DMS 273 treated with DMSO at 0.1 percent for 48 hours (cell line): ENCODE measurements at regions not wholly inside any gene's neighbourhood (a gene's known extent, or its start where the extent isn't known, plus 50 kb on each side); places are given as distances from the start of the nearest gene placed in this dataset.

ENCODE experiments used
- DNase-seq: peaks from one replicate; lab custom pipeline; 2025; lab: John Stamatoyannopoulos, UW

DNA sequence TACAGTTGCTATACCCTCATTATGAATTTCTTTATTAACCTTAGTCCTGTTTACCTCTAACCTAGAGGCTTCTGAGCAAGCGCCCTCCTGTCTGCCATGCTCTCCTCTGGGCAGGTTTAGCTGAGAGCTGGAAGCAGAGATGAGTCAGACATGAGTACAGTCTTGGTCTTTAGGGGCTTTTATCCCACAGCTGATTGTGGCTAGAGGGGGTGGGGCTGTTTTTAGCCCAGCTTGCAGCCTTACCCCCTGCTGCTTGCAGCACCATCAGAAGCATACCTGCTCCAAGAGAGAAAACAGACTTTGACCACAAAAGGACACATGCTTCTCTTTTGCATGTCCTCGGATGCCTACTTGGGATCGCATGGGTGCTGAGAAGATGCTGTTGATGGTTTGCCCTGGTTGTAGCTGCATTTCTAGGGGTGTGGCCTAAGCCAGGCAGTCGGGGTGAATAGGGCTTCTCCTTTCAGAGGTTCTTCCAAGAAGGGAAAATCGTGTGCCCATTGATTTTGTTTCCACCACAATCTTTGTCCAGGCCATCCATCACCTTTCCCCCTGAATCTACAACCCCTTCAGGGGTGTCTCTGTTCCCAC is 115.0 kb upstream of the LGALSL start:
- no peak for DNase-seq

DNA sequence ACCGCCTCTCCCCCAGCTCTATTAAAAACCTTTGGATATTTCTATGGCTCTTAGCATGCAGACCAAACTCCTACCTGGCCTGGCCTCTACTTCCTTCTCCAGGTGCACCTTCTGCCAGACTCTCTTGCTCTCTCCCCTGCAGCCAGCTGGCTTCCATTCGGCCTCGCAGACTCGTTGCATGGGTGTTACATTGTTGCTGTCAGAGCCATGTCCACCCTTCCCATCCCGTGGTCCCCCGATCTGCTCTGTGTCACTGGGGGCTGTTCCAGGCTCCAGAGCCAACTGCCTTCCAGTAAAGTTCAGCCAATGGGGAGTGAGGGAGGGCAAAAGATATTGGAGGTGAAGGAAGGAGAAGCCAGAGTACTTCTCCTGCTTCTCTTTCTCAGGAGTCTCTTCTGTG is 112.5 kb upstream of the LGALSL start:
- DNase-seq, result no peak

DNA sequence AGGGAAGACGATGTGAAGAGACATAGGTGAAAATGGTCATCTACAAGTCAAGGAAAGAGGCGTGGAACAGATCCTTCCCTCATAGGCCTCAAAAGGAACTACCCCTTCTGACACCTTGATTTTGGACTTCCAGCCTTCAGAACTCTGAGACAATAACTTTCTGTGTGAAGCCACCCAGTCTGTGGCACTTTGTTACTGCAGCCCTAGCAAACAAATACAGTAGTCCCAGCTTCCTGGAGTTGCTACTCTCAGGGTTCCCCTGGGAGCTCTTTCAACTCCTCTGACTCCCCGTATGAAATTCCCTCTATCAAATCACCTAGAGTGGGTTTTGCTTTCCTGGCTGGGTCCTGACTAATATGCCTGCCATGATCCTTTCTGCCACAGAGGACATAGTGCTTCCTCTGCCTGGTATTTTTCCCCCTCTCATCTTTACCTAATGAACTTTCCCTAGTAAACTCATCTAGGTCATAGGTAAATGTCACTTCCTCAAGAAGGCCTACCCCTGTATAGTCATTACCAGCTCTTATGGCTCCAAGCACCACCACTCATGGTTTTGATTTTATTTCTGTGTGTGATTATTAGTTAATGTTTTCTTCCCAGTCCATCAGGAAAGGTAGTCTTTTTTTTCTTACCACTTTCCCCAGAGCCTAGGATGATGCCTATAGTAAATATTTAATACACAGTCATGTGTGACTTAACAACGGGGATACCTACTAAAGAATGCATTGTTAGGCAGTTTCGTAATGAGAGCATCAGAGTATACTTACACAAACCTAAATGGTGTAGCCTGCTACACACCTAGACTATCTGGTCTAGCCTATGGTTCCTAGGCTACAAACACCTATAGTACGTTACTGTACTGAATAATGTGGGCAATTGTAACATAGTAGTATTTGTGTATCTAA is 111.5 kb upstream of the LGALSL start:
- no peak for DNase-seq

DNA sequence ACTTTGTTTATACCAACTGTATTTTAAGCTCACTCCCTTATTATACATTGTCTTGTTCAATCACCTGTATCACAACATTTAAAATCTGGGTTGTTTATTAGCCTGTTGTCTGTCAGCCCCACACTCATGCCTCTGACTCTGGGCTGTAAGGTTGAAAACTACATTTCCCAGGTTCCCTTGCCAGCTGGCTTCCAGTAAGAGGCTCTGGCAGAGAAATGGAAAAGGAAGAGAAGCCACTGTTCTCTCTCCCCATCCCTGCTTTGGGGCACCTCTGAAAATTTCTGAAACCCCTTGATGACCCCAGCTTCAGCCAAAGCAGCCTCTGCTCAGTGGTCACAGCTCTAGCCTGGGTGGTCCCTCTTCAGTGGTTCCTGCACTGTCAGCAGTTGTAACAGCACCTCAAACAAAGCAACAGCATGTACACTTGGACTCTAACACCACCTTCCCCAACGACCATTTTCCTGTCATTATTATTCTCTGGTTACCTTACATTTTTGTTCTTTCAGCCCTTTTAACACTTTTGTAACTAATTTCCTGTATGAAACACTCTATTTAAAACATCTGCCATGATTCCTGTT is 108.9 kb upstream of the LGALSL start:
- no peak for DNase-seq

DNA sequence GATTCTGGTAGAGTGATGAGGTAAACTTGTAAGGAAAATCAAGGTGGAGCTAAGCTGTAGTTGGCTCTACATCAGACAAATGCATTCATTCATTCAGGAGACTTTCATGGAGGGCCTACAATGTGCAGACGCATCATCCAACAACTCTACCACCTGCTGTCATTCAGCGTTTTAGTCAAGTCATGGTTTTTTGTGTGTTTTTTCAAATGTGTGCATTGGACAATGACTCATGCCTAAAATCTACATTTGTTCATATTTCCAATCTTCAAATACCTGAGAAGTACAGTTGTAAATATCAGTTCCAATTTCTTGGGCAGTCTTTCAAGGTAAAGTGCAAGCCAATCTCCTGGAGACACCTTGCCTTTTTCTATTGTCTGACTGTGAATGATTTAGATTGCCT is 108.0 kb upstream of the LGALSL start:
- no peak for DNase-seq

DNA sequence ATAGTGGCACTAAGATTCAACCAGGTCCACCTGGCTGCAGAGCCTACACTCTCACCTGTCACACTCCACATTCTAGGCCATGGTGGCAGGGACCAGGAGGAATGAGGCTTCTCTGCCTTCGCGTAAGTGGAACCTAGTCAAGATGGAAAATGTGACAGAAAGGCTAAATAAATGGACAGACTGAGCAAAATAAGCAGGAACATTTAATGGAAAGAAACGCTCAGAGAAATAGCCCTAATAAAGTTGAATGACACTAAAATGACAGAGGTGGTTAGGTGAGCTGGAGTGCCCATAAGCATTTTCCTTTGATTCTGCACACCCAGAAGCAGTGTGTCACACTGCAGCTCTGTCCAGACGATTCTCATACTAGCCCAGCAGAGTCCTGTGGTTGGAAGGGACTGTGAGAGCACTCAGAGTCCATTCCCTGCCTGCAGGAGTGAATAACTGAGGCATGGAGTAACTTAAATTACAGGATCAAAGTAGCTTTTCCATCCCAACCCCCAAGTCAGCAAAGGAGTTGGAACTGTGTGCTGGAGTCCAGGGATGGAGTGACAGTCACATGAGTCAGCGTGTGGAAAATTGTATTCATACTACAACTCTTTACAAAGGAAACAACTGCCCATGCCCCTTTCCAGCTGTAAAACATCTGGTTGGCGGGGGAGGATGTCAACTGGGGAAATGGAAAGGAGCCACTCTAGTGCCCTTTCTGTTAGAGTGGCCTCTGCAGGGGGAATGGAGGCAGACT is 105.4 kb upstream of the LGALSL start:
- DNase-seq, result no peak

DNA sequence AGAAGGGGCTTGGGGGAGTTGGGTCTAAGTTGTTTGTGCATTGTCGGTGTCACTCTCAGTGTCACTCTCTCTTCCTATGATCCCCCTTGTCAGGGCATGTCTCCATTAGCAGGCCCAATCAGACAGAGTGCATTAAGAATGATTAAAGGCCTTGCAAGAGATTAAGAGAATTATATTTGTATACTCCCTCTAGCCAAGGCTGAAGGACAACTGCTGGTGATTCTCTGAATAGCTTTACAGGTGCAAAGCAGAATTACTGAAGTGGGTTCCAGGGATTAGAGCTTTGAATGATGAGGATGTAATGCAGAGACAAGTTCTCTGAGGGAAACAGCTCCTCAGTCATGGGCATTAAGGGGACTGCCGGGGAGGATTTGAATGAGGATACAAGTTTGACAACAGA is 104.8 kb upstream of the LGALSL start:
- no peak for DNase-seq

DNA sequence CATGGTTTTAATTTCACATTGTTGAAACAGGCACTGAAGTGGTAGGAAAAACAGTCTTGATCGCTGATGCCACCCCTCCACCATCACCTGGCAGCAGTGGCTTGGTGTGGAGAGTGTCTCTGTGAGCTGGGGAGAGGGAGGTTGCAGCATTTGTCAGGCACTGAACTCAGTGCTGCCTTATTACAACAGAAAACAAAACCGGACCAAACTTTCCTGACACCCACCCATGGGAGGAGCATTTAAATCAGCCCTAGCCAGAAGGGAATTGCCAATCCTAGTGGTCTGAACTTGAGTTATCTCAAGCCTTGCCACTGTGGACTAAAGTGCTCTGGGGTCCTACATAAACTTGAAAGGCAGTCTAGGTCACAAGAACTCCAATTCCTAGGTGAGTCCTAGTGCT is 103.0 kb upstream of the LGALSL start:
- DNase-seq, result no peak

DNA sequence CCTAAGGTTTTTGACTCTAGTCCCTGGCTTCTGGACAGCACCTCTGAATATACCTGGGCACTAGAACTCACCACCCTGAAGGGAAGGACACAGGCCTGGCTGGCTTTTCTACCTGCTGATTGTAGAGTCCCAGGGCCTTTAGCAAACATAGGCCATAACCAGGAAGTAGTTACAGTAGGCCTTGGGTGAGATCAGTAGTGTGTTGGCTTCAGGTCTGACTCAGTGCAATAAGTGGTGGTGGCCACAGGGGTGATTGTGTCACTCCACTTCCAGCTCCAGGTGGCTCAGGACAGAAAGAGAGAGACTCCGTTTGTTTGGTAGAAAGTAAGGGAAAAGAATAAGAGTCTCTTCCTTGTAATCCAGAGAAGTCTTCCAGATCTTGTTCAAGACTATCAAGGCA is 101.7 kb upstream of the LGALSL start:
- no peak for DNase-seq

DNA sequence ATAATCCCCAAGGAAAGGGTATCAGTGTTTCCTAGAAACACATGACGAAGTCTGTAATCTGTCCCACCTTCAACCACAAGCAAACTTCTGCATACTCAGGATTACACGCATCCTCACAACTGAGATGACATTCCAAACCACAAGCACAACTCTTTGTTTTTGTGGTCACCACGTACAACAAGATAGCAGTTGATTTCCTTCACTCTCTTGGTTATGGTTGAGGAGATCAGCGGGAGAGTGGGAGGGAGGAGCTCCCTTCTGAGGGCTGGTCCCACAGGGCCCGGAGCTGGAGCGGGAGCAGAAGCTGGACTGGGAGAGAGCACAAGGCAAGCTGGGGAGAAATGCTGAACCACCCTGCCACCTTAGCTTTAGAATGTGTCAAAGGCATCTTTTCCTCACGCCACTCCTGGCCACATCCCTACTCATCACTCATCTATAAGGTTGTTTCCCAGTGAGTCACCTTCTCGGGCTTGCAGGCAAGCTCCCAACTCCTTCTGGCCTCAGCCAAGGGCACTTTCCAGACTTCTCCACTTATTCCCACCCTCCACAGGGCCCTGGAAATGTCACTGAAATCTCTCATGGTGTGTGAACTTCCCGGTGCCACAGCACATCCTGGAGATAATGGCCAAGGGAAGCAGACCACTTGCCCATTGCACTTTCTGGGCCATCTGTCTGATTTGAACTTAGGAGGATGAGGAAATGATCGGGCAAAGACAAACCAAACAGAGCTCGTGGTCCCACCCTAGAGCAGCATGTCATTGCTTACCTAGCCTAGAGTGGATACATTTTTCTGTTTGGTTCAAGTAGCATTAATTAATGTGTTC is 98.9 kb upstream of the LGALSL start:
- DNase-seq, result no peak

DNA sequence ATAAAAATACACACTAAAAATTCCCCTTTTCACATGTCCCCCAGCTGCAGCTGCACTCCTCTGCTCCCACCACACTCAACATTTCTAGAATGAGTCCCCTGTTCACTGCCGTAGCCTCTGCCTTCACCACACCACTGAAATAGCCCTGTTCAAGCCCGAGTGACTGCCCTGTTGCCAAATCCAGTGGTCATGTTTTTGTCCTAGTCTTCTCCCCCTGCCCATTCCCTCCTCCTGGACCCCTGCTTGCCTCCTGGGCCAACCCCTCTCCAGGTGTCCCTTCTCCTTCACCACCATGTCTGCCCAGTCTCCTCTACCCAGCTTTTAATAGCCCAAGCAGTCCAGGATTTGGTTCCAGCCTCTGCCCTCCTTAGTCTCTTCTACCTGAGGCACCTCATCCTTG is 97.1 kb upstream of the LGALSL start:
- no peak for DNase-seq

DNA sequence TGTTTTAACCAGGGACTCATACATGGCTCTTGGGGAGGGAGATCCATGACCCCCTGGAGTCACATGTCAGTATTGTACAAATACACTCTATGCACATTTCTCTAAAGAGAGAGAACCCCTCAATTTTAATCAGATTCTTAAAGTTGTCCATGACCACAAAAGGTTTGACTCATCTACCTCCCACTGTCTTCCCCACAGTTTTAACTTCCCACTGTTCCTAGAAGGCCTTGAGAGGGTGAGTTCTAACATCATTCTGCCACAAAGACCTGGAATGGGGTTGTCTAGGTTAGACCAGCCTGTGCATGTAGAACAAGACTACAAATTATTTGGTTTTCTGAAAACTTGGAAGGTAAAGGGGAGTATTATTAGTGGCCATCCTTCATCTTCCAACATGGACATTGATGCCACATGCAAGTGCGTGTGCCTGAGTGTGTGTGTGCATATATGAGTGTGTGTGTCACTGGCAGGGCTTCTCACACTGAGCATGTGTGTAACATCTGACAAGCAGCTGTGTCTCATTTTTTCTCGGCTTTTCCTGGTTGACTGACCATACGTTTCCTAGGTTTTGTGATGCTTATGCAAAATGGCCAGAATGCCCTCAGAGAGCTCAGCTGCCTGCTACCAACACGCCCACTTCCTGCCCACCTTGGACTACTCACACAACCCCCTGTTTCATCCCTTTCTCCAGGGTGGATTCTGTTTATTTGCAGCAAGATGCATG is 94.6 kb upstream of the LGALSL start:
- DNase-seq, result no peak

DNA sequence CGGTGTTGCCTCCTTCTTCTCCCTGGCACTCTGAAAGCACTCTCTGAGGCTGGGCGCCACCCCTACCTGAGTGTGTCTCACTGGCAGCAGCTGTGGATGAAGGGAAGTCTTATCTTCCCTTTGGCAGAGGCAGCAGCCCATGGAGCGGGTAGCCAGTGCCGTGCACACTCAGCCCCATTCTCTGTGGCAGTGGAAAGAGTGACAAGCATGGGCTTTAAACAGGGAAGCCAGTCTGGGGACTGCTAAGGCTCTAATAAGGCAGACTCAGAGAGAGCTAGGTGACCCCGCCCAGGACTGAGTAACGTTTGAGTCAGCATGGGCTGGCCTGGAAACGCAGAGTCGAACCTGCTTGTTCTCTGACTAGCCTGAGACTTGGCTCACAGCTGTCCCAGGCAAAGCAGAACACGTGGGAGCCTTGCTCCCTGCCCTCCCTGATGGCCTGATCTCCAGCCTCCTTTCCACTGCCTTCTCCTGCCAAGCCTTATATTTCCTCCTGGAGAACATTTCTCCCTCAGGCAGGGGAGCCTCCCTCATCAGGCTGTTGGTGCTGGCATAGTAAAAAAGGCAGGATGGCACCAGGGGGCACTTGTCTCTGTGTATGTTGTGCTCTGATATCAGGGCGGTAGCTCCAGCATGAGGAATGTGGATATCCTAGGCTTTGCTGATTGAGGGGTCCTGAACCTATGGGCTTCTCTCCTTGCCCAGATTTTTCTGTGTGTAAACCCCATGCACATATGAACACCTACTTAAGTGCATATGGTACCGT is 93.9 kb upstream of the LGALSL start:
- DNase-seq, result no peak

DNA sequence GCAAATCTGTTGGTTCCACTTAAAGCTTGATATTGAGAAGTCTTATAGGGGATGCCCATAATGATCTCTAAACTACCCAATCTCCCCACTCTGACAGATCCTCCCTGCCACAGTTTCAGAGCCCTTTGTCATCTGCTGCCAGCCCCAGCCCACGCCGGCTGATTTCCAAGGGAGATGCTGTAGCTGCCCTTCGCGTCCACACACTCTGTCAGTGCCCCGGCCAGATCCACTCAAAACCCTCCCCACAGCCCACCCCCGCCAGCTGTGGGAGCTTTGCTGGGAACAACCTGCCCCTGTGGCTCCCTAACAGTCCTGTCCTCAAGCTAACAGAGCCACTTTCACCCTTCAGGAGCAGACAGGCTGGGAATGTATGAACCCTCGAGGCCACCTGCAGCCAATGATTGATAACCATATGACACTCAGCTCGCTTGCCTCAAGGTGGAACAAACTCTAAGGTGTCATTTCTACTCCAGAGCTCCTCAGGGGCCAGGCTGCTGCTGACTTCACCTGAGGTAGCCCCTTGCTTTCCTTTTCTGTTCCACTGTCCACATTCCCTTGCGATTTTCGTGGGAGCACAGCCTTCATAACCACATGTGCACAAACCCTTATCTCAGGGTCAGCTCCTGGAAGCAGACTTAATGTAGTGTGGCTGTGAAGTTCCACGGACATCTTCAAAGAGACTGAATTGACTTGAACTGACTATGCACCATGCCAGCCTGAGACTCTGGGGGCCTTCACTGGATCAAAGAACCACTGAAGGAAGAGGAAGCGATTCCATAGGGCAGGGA is 92.6 kb upstream of the LGALSL start:
- no peak for DNase-seq

DNA sequence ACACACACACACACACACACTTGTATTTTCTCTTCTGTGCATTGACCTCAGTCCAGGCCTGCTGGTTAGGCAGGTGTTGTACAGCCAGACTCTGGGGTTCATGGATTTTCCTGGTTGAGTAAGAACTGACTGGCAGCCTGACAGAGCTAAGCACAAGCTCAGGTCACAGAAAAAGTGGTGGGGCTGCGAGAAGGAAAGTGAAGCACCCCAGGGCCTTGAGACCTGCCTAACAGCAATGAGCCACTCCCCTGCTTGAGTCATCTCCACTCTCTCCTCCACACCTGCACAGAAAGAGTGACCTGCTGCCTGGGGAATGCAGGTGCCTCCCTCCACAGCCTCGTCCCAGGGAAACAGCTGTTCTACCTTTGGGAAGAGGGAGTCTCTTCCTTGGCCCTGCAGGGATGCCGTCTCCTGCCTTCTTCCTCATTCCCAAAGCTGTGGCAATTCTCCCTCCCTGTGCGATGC is 91.4 kb upstream of the LGALSL start:
- DNase-seq, result no peak

DNA sequence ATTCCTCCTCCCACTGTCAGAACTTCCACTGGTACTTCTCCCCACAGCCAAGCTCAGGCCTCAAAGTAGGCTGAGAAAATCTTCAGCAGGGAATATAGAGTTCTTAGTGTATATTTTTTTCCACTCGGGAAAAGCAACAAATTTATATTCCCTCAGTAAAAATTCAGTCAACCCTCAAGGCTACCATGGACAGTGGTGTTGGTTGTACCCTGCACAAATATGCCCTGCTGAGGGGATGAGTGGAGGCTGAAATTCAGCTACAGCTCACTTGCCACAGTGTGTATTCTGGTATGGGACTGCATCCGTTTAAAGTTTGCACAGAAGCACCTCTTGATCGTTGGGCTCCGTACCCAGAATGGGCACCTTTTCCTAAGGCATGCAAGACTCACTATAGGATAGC is 90.8 kb upstream of the LGALSL start:
- DNase-seq, result no peak

DNA sequence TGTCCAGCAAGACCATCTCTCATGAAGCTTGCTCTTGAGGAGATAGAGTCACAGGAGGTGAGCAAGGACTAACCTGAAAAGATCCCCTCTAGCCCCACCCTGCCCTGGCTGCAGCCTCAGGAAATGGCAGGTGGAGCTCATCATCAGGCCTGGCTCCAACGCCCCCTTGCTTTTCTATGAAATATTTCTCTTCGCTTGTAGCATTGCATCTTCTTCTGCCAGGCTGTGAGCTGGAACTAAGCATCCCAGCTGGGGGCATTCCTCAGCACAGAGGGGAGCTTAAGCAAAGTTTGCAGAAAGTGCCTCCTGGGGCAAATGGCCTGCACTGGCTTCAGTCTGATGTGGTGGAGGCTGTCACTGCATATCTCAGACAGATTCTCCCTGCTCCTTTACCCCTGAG is 90.1 kb upstream of the LGALSL start:
- DNase-seq, result no peak

DNA sequence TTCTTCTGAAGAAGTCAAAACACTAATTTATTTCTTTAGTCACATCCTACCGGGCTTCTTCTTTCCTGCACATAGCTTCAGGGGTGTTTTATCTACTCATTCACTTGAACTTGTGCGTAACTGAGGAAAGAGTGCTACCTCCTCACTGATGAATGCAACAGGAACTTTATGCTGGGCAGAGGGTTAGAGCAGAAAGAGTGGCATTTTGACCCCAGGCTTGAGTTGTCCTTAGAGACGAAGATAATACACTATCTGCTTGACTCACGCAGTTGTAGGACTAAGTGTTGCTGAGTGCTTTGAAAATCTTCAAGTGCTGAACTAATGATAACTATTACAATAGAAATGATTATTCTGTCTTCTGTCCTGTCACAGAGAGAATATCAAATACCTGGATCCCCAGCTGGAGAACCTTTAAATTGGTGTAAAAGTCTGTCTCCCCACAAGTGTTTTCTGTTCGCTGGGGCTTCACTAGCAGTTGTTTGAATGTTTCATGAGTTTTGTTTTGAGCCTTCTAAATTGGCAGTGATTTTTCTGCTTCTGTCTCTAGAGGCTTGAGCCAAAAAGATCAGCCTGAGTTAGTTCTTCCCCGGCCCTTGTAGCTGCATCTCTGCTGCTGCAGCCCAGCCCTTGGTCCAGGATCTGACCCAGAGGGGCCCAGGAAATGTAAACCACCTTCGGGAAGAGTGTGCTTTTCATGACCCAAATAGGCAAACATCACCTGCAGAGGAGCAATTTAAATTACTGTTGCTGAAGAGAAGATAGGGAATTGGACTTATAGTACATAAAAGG is 86.3 kb upstream of the LGALSL start:
- no peak for DNase-seq

DNA sequence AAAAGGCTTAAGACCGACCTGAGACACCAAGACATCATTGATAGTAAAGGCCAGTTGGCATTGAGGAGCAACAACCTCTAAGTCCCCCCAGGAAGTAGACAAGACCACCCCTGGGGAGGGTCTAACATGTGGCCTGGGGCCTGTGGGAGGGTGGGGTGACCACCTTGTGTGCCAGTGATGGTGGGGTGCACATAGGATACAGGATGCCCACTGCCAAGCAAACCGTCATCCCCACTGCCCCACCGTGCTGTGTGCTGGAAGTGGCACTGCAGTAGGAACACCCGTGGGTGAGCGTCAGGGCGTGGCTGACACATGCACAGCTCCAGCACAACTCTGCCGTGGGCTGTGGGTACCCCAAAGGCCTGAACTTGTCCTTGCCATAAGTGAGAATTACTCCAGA is 84.3 kb upstream of the LGALSL start:
- no peak for DNase-seq
